ENCODE measurements at regions not wholly inside any gene's neighbourhood (a gene's known extent, or its start where the extent isn't known, plus 50 kb on each side); places are given as distances from the start of the nearest gene placed in this dataset.

GRCh38 chr11:86741839-86742805 is 58.2 kb upstream of the PRSS23 start:
- no peak overlapping the region for H3K4me3 ChIP-seq (ENCODE audit: insufficient read depth, low read depth, low read length)
- peak overlapping the region; percentile 88 for H2BK15ac ChIP-seq (ENCODE audit: low read depth, low read length)
- POLR2A ChIA-PET (ENCODE audit: unreplicated experiment) = no interaction called here
- H3K9me1 ChIP-seq (ENCODE audit: insufficient read depth, low read length) = peaks cover 39% of the 10 kb centered on the region
- peak overlapping the region; percentile 91 for H3K56ac ChIP-seq (ENCODE audit: extremely low read depth, insufficient read depth, low read length)
- peak overlapping the region; percentile 98 for H2BK20ac ChIP-seq (ENCODE audit: low read depth, low read length)
- H3K79me1 ChIP-seq (ENCODE audit: low read depth in 1 of 2, low read length in 2 of 2) = peaks cover 0 to 5% of the 10 kb centered on the region in 2 experiments; a peak in 1 of 4 replicates
- H3K4ac ChIP-seq (ENCODE audit: low read depth, low read length) = peak overlapping the region; percentile 98
- H2BK5ac ChIP-seq (ENCODE audit: low read depth, low read length, poor library complexity, severe bottlenecking) = peak overlapping the region; percentile 99
- H3K9ac ChIP-seq (ENCODE audit: low read depth, low read length) = 0 out of 2 replicates have a peak overlapping the region, but pooled peaks have one; percentile 6
- no peaks in the 10 kb centered on the region for H3K27me3 ChIP-seq (ENCODE audit: control insufficient read depth, insufficient read depth, low read length)
- H3K27ac ChIP-seq (ENCODE audit: insufficient read depth, low read length) = peak overlapping the region; percentile 75
- DNase-seq (peak; percentile 95), ATAC-seq (ENCODE audit: low read depth) (peak; percentile 49)
- peak overlapping the region; percentile 58 for H2AFZ ChIP-seq (replicated peaks; ENCODE audit: low read length, poor library complexity)
- peak overlapping the region; percentile 96 for H2AK5ac ChIP-seq (ENCODE audit: low read depth, low read length)
- H3K9me3 ChIP-seq (ENCODE audit: control insufficient read depth, insufficient read depth, low read length) = no peaks in the 10 kb centered on the region
- no peaks in the 10 kb centered on the region for H4K20me1 ChIP-seq (ENCODE audit: insufficient read depth, low read length)
- peak overlapping the region; percentile 94 for H4K91ac ChIP-seq (ENCODE audit: insufficient read depth, low read depth, low read length)
- dilution Hi-C loops (cut with HindIII; ENCODE audit: low sequenced_read_pairs, unreplicated experiment) = no loop called here
- H4K8ac ChIP-seq (ENCODE audit: low read depth in 2 of 2, low read length in 2 of 2) = peak overlapping the region; percentile 59 to 87
- H3K36me3 ChIP-seq (ENCODE audit: control insufficient read depth, insufficient read depth, low read length) = no peaks in the 10 kb centered on the region
- intact Hi-C loops (cut with micrococcal nuclease) = loop anchor here (2.0 to 5.0 kb wide), 4 partner anchors 59 to 285 kb away; partner anchors contain the start of gene PRSS23
- H2AK9ac ChIP-seq (replicated peaks; ENCODE audit: low read depth, low read length, poor library complexity) = peak overlapping the region; percentile 76
- H3K23ac ChIP-seq (ENCODE audit: low read depth, low read length) = peak overlapping the region; percentile 64
- peaks cover 32% of the 10 kb centered on the region for H3K4me1 ChIP-seq (ENCODE audit: control insufficient read depth, insufficient read depth, low read length)
- BruUV-seq (replicated peaks) = no TSS peak
- in situ Hi-C loops (cut with MboI; ENCODE audit: low sequenced_read_pairs) = no loop called here
- peak overlapping the region; percentile 95 for H3K18ac ChIP-seq (ENCODE audit: low read depth, low read length)
- peak overlapping the region; percentile 17 for H3K4me2 ChIP-seq (ENCODE audit: low read depth, low read length)
- peak overlapping the region; percentile 89 for H4K5ac ChIP-seq (ENCODE audit: low read depth, low read length)
- 100% methylated on average over 2 of the region's 6 CpGs; no CpG with 5 or more reads in 1 of the 2 experiments for WGBS, 2 experiments (ENCODE audit: extremely low coverage in 2 of 2, insufficient read length in 1 of 2)
- peak overlapping the region; percentile 96 for H3K14ac ChIP-seq (replicated peaks; ENCODE audit: low read depth, low read length)
- CTCF ChIA-PET = no interaction called here
- peak overlapping the region; percentile 99 for H2BK120ac ChIP-seq (ENCODE audit: low read depth, low read length)
- TF ChIP-seq BHLHE40 (IDR thresholded peaks at IDR 0.05; ENCODE audit: low read depth, low read length) = no peak
- no peak for TF ChIP-seq CTCF (conservative IDR thresholded peaks at IDR 0.05; ENCODE audit: low read depth, low read length)
- TF ChIP-seq USF2 (IDR thresholded peaks at IDR 0.05; ENCODE audit: low read depth, low read length) = no peak
- peak; percentile 20 for TF ChIP-seq SMC3 (IDR thresholded peaks at IDR 0.05; ENCODE audit: low read depth, low read length)
- peak; percentile 85 for TF ChIP-seq FOS (IDR thresholded peaks at IDR 0.05; ENCODE audit: low read depth, low read length)
- peak; percentile 36; the same call in 1 of the 2 replicates for TF ChIP-seq NFE2L2 (IDR thresholded peaks at IDR 0.05; ENCODE audit: low read depth, low read length)
- no peak for TF ChIP-seq MXI1 (IDR thresholded peaks at IDR 0.05; ENCODE audit: borderline replicate concordance, low read depth, low read length)
- peak; percentile 67 for TF ChIP-seq RFX5 (IDR thresholded peaks at IDR 0.05; ENCODE audit: low read depth, low read length)
- no peak for TF ChIP-seq ELK1 (IDR thresholded peaks at IDR 0.05; ENCODE audit: borderline replicate concordance, low read depth, low read length)
- 0 out of 2 replicates have a peak, but pooled peaks have one; percentile 9 for TF ChIP-seq RAD21 (IDR thresholded peaks at IDR 0.05; ENCODE audit: low read length)
- TF ChIP-seq CHD1 (IDR thresholded peaks at IDR 0.05; ENCODE audit: low read depth, low read length) = no peak
- TF ChIP-seq RCOR1 (IDR thresholded peaks at IDR 0.05; ENCODE audit: insufficient replicate concordance, low read length) = no peak
- TF ChIP-seq POLR2A (IDR thresholded peaks at IDR 0.05; ENCODE audit: low read depth, low read length) = no peak
- no peak for TF ChIP-seq CEBPB (IDR thresholded peaks at IDR 0.05; ENCODE audit: low read depth, low read length)
